ENCODE measurements at regions not wholly inside any gene's neighbourhood (a gene's known extent, or its start where the extent isn't known, plus 50 kb on each side); places are given as distances from the start of the nearest gene placed in this dataset.

DNA sequence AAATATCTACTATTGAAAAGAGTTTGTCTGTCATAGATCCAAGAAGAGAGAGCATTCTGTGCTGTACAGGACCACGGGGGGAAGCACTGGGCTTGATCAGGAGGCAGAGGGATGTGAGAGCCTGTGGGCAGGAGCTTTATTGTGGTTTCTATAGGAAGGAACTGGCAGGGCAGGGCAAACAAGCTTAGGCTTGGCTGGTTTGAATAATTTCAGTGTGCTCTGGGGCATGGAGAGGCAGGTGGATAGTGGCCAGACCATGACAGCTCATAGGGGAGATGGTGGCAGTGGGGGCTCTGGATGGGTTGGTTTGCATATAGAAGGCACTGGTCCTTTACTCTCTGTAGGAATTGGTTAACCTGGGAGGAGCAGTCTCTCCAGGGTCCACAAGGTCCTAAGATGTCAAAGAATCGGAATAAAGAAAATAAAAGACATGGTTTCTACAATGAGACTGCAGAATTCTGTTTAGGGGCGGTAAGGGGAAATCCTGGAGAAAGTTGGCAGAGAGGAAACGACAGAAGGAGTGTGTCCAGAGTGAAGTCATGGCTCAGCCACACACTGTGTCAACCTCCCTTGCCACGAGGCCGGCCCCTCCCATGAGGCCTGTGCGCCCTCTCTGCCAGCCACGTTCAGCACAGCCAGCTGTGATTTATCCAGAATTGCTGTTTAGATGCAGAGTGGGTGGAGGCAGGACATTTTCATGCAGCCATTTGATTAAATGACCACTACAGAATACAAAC is 81.7 kb upstream of the PGBD5 start:
- no peak for DNase-seq (ENCODE audit: low read depth)
- no peak overlapping the region for H3K4me3 ChIP-seq (ENCODE audit: low read depth, low read length)
- TF ChIP-seq, protein P1, sequence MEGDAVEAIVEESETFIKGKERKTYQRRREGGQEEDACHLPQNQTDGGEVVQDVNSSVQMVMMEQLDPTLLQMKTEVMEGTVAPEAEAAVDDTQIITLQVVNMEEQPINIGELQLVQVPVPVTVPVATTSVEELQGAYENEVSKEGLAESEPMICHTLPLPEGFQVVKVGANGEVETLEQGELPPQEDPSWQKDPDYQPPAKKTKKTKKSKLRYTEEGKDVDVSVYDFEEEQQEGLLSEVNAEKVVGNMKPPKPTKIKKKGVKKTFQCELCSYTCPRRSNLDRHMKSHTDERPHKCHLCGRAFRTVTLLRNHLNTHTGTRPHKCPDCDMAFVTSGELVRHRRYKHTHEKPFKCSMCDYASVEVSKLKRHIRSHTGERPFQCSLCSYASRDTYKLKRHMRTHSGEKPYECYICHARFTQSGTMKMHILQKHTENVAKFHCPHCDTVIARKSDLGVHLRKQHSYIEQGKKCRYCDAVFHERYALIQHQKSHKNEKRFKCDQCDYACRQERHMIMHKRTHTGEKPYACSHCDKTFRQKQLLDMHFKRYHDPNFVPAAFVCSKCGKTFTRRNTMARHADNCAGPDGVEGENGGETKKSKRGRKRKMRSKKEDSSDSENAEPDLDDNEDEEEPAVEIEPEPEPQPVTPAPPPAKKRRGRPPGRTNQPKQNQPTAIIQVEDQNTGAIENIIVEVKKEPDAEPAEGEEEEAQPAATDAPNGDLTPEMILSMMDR (conservative IDR thresholded peaks at IDR 0.05; ENCODE audit: low read depth, low read length): no peak

- TF ChIP-seq, protein P1 (conservative IDR thresholded peaks at IDR 0.05; ENCODE audit: low read depth, low read length): no peak
- no peak overlapping the region for H3K4me3 ChIP-seq (ENCODE audit: low read depth, low read length)
- no peak for DNase-seq (ENCODE audit: low read depth)
These were observed 81.1 kb upstream of the PGBD5 start for GRCh38 chr1:230507236-230507635.

GRCh38 chr1:230506451-230506850 is 80.3 kb upstream of the PGBD5 start:
- DNase-seq (ENCODE audit: low read depth): no peak
- TF ChIP-seq, protein P1 (conservative IDR thresholded peaks at IDR 0.05; ENCODE audit: low read depth, low read length): no peak
- no peak overlapping the region for H3K4me3 ChIP-seq (ENCODE audit: low read depth, low read length)

GRCh38 chr1:230504310-230504709 is 78.2 kb upstream of the PGBD5 start:
- TF ChIP-seq, protein P1 (conservative IDR thresholded peaks at IDR 0.05; ENCODE audit: low read depth, low read length): no peak
- no peak for DNase-seq (ENCODE audit: low read depth)
- no peak overlapping the region for H3K4me3 ChIP-seq (ENCODE audit: low read depth, low read length)

DNA sequence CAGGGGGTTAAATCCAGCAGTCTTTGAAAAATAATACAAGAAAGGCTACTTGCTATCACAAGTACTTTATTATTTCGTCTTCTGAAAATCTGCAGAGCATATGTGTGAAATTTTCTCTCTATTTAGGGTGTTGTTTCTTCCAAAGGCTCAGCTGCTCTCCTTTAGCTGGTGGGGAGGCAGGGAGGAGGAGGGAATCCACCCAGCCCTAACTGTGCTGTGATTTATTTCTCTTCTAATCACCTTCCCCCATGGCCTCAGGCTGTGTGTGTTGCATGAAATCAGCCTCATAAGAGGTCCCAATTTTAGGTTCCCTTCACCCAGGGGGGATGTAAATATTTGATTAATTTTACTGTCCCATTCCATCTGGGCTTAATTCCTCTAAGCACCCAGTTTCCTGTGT is 77.6 kb upstream of the PGBD5 start:
- no peak for DNase-seq (ENCODE audit: low read depth)
- H3K4me3 ChIP-seq (ENCODE audit: low read depth, low read length): no peak overlapping the region
- TF ChIP-seq, protein P1 (conservative IDR thresholded peaks at IDR 0.05; ENCODE audit: low read depth, low read length): no peak

DNA sequence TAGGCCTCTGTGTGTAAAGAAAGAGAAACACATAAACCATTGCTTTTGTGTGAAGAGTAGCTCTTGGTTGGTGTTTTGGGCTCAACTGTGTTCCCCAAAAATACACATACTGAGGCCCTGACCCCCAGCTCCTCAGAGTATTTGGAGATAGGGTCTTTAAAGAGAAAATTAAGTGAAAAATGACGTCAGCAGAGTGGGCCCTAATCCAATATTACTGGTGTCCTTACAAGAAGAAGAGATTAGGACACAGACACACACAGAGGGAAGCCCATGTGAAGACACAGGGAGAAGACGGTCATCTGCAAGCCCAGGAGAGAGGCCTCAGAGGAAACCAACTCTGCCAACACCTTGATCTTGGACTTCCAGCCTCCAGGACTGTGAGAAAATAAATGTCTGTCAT is 76.9 kb upstream of the PGBD5 start:
- H3K4me3 ChIP-seq (ENCODE audit: low read depth, low read length): no peak overlapping the region
- DNase-seq (ENCODE audit: low read depth): no peak
- TF ChIP-seq, protein P1 (conservative IDR thresholded peaks at IDR 0.05; ENCODE audit: low read depth, low read length): no peak

GRCh38 chr1:230502306-230502705 is 76.2 kb upstream of the PGBD5 start:
- DNase-seq (ENCODE audit: low read depth): no peak
- H3K4me3 ChIP-seq (ENCODE audit: low read depth, low read length): no peak overlapping the region
- TF ChIP-seq, protein P1 (conservative IDR thresholded peaks at IDR 0.05; ENCODE audit: low read depth, low read length): no peak

All from choroid plexus epithelial cell (primary cell).